CD14-positive monocyte (primary cell): ENCODE measurements at regions not wholly inside any gene's neighbourhood (a gene's known extent, or its start where the extent isn't known, plus 50 kb on each side); places are given as distances from the start of the nearest gene placed in this dataset.

Source experiments
- DNase-seq, 3 donors: peaks; one replicate each; pipeline ENCODE4 v3.0.0-alpha.2; 2011 to 2022
- H2AFZ ChIP-seq: 2 replicates; pipeline ENCODE4 v1.6.0; 2012; ENCODE audit warnings: mild to moderate bottlenecking, low read depth, low read length, inconsistent platforms; ENCODE audit not compliant: insufficient read depth, poor library complexity, severe bottlenecking
- H3K27ac ChIP-seq, 2 donors: 1 replicate in 1 of 2; 2 replicates in 1 of 2; pipeline ENCODE4 v1.5.1; 2012 to 2013; ENCODE audit warnings: low read length in 2 of 2, control low read depth in 1 of 2, inconsistent platforms in 1 of 2, low read depth in 1 of 2, mild to moderate bottlenecking in 1 of 2
- H3K27me3 ChIP-seq, 2 donors: one replicate each; pipeline versions ENCODE4 v1.6.0 to v1.6.1; 2011 to 2013; ENCODE audit warnings: low read length in 2 of 2; ENCODE audit not compliant: control insufficient read depth in 2 of 2, insufficient read depth in 2 of 2
- H3K36me3 ChIP-seq, 2 donors: replicated peaks in 1 of 2; 1 replicate in 1 of 2; 2 replicates in 1 of 2; pipeline versions ENCODE4 v1.5.1 to v1.6.1; 2012 to 2013; ENCODE audit warnings: low read length in 2 of 2, control low read depth in 1 of 2, inconsistent platforms in 1 of 2, mild to moderate bottlenecking in 1 of 2; ENCODE audit not compliant: insufficient read depth in 2 of 2, control insufficient read depth in 1 of 2
- H3K4me1 ChIP-seq, 2 donors: 1 replicate in 1 of 2; 2 replicates in 1 of 2; pipeline versions ENCODE4 v1.5.1 to v1.6.1; 2012 to 2013; ENCODE audit warnings: low read length in 2 of 2, control low read depth in 1 of 2, inconsistent platforms in 1 of 2, mild to moderate bottlenecking in 1 of 2, moderate library complexity in 1 of 2; ENCODE audit not compliant: insufficient read depth in 2 of 2, control insufficient read depth in 1 of 2
- H3K4me2 ChIP-seq: replicated peaks from 2 replicates; pipeline ENCODE3; 2012; ENCODE audit warnings: low read length, moderate library complexity, mild to moderate bottlenecking; ENCODE audit not compliant: poor library complexity, severe bottlenecking; ENCODE audit errors: extremely low read depth
- H3K4me3 ChIP-seq, 3 experiments: fragments of 200-600 bp in 1 of 3; sonication (generic) in 1 of 3; replicated peaks in 1 of 3; 1 replicate in 2 of 3; 2 replicates in 1 of 3; pipeline ENCODE4 v1.5.1; 2011 to 2013; ENCODE audit warnings: low read length in 3 of 3, mild to moderate bottlenecking in 3 of 3, control low read depth in 2 of 3, low read depth in 2 of 3, inconsistent platforms in 1 of 3, moderate library complexity in 1 of 3
- H3K79me2 ChIP-seq: 2 replicates; pipeline ENCODE4 v1.6.0; 2012; ENCODE audit warnings: mild to moderate bottlenecking, control low read depth, inconsistent platforms, low read length, moderate library complexity; ENCODE audit not compliant: insufficient read depth
- H3K9ac ChIP-seq: 2 replicates; pipeline ENCODE4 v1.6.0; 2017; ENCODE audit warnings: low read length, mild to moderate bottlenecking; ENCODE audit not compliant: insufficient read depth, poor library complexity, severe bottlenecking
- H3K9me3 ChIP-seq, 2 donors: replicated peaks in 1 of 2; 1 replicate in 1 of 2; 2 replicates in 1 of 2; pipeline versions ENCODE4 v1.5.1 to v1.6.1; 2012 to 2013; ENCODE audit warnings: low read length in 2 of 2, control low read depth in 1 of 2; ENCODE audit not compliant: control insufficient read depth in 1 of 2, insufficient read depth in 1 of 2
- H4K20me1 ChIP-seq: 2 replicates; pipeline ENCODE4 v1.6.0; 2012; ENCODE audit warnings: mild to moderate bottlenecking, low read length, control low read depth, moderate library complexity; ENCODE audit not compliant: insufficient read depth
- H3K27ac Mint-ChIP-seq, 7 donors: one replicate each; pipeline ENCODE4 v1.8.0; 2020; ENCODE audit warnings: mild to moderate bottlenecking in 7 of 7, mixed read lengths in 7 of 7, moderate library complexity in 6 of 7, inconsistent platforms in 2 of 7
- H3K27me3 Mint-ChIP-seq, 3 donors: one replicate each; pipeline ENCODE4 v1.8.0; 2021 to 2022; ENCODE audit warnings: low read depth in 3 of 3, mild to moderate bottlenecking in 3 of 3, mixed read lengths in 3 of 3, moderate library complexity in 3 of 3, inconsistent platforms in 1 of 3
- H3K36me3 Mint-ChIP-seq, 2 donors: one replicate each; pipeline ENCODE4 v1.8.0; 2020; ENCODE audit warnings: mixed read lengths in 2 of 2, inconsistent platforms in 1 of 2, mild to moderate bottlenecking in 1 of 2
- H3K4me1 Mint-ChIP-seq: one replicate; pipeline ENCODE4 v1.8.0; 2020; ENCODE audit warnings: mild to moderate bottlenecking, mixed read lengths
- H3K4me3 Mint-ChIP-seq, 2 donors: one replicate each; pipeline ENCODE4 v1.8.0; 2020; ENCODE audit warnings: mild to moderate bottlenecking in 2 of 2, mixed read lengths in 2 of 2, moderate library complexity in 1 of 2
- H3K9me3 Mint-ChIP-seq, 7 donors: one replicate each; pipeline ENCODE4 v1.8.0; 2020 to 2022; ENCODE audit warnings: mixed read lengths in 7 of 7, mild to moderate bottlenecking in 6 of 7, moderate library complexity in 6 of 7, inconsistent platforms in 2 of 7
- WGBS: methylation state at CpG from one replicate; pipeline ENCODE4 v1.1.5; 2013; ENCODE audit warnings: missing lambda C conversion rate; ENCODE audit not compliant: insufficient coverage; 5-methylcytosine and 5-hydroxymethylcytosine counted together
- intact Hi-C, 2 donors: fragments of 100-400 bp; cut with micrococcal nuclease; formaldehyde crosslinking; loops; one replicate each; pipeline versions ENCODE4 v1.15.0 to v1.15.1; 2023
- TF ChIP-seq, protein P1 (sequence below): fragments of 200-600 bp; IDR thresholded peaks from one replicate; pipeline ENCODE4 v1.8.0; 2022; ENCODE audit warnings: antibody characterized with exemption, mild to moderate bottlenecking

DNA sequence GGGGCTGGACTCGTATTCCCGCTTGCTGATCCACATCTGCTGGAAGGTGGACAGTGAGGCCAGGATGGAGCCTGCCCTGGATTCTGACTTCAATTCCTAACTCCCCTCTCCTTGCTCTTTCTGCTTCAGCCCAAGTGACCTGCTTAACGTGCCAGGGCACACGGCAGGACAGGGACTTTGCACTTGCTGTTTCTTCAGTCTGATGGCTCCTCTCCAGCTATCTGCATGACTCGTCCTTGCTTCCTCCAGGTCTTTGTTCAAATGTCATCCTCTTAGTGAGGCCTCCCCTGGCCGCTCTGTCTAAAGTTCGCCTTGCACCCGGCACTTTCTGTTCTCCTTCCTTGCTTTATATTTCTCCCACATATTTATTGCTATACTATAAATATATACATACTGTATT, 357.6 kb downstream of the MTX2 start:
- DNase-seq = no peak
- Histone ChIP-seq H3K9ac (no peak overlapping the region), H3K36me3 (no peaks in the 10 kb centered on the region), H3K4me2 (no peak overlapping the region), H3K27me3 (peaks cover 12 to 30% of the 10 kb centered on the region in 2 donors), H3K27ac (no peak overlapping the region), H3K79me2 (no peaks in the 10 kb centered on the region), H2AFZ (no peak overlapping the region), H3K4me1 (no peaks in the 10 kb centered on the region), H3K9me3 (no peaks in the 10 kb centered on the region), H3K4me3 (no peak overlapping the region), H4K20me1 (no peaks in the 10 kb centered on the region)
- Mint-ChIP-seq H3K27ac (no peak overlapping the region), H3K36me3 (no peaks in the 10 kb centered on the region), H3K9me3 (peaks cover 0 to 2% (median 0%) of the 10 kb centered on the region in 7 donors), H3K4me3 (no peak overlapping the region), H3K4me1 (no peaks in the 10 kb centered on the region), H3K27me3 (peaks cover 16 to 35% (median 21%) of the 10 kb centered on the region in 3 donors)
- WGBS = 80% methylated on average over 5 of the region's 8 CpGs
- TF ChIP-seq, protein P1, sequence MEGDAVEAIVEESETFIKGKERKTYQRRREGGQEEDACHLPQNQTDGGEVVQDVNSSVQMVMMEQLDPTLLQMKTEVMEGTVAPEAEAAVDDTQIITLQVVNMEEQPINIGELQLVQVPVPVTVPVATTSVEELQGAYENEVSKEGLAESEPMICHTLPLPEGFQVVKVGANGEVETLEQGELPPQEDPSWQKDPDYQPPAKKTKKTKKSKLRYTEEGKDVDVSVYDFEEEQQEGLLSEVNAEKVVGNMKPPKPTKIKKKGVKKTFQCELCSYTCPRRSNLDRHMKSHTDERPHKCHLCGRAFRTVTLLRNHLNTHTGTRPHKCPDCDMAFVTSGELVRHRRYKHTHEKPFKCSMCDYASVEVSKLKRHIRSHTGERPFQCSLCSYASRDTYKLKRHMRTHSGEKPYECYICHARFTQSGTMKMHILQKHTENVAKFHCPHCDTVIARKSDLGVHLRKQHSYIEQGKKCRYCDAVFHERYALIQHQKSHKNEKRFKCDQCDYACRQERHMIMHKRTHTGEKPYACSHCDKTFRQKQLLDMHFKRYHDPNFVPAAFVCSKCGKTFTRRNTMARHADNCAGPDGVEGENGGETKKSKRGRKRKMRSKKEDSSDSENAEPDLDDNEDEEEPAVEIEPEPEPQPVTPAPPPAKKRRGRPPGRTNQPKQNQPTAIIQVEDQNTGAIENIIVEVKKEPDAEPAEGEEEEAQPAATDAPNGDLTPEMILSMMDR = no peak
- intact Hi-C loops = no loop called here

DNA sequence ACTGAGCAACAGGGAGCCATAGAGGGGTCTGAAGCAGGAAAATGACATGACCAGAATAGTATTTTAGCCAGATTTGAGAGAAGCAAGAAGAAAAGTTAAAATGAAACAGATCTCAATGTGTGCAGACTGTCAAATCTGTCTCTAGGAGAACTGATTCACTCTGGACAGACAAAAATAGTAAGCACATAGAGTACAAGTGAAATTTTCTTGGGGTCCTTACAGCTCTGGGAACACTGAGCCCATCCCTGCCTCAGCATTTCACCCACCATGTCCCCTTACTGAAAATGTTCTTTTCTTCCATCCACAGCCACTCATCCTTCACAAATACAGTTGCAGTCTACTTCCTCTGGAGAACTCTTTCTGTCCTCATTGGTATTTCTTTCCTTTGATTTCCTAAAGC, 359.2 kb downstream of the MTX2 start:
- peak overlapping the region in 1 of 2 donors; percentile 8 for H3K4me3 Mint-ChIP-seq
- H3K4me1 ChIP-seq = no peaks in the 10 kb centered on the region
- H3K27ac Mint-ChIP-seq = no peak overlapping the region
- H3K9ac ChIP-seq = no peak overlapping the region
- TF ChIP-seq, protein P1 = no peak
- H3K36me3 Mint-ChIP-seq = no peaks in the 10 kb centered on the region
- intact Hi-C loops = no loop called here
- H2AFZ ChIP-seq = no peak overlapping the region
- H4K20me1 ChIP-seq = no peaks in the 10 kb centered on the region
- H3K9me3 ChIP-seq = no peaks in the 10 kb centered on the region
- no peaks in the 10 kb centered on the region for H3K36me3 ChIP-seq
- peaks cover 13 to 39% (median 22%) of the 10 kb centered on the region in 3 donors for H3K27me3 Mint-ChIP-seq
- no peak for DNase-seq
- no peaks in the 10 kb centered on the region for H3K4me1 Mint-ChIP-seq
- H3K4me2 ChIP-seq = no peak overlapping the region
- H3K9me3 Mint-ChIP-seq = peaks cover 0 to 2% (median 0%) of the 10 kb centered on the region in 7 donors
- no peak overlapping the region for H3K4me3 ChIP-seq
- no peaks in the 10 kb centered on the region for H3K79me2 ChIP-seq
- H3K27ac ChIP-seq = no peak overlapping the region
- H3K27me3 ChIP-seq = peaks cover 17 to 42% of the 10 kb centered on the region in 2 donors
